Lower lobe of right lung (tissue), 2 donors: ENCODE measurements at regions not wholly inside any gene's neighbourhood (a gene's known extent, or its start where the extent isn't known, plus 50 kb on each side); places are given as distances from the start of the nearest gene placed in this dataset.

ENCODE experiments used
- ATAC-seq, 2 donors: fragments of 200-7000 bp; cut with Tn5 transposase; one replicate each; pipeline ENCODE4 v1.9.1; 2020 to 2022; ENCODE audit warnings: mild to moderate bottlenecking in 2 of 2, moderate library complexity in 2 of 2
- DNase-seq: peaks from one replicate; pipeline ENCODE4 v3.0.0-alpha.2; 2020
- H3K27ac ChIP-seq: fragments of 200-600 bp; one replicate; pipeline ENCODE4 v1.8.0; 2022
- H3K27me3 ChIP-seq: fragments of 200-600 bp; one replicate; pipeline ENCODE4 v1.8.0; 2022; ENCODE audit warnings: low read depth
- H3K36me3 ChIP-seq: fragments of 200-600 bp; one replicate; pipeline ENCODE4 v1.8.0; 2022; ENCODE audit warnings: mild to moderate bottlenecking
- H3K4me1 ChIP-seq: fragments of 200-600 bp; one replicate; pipeline ENCODE4 v1.8.0; 2022
- H3K4me3 ChIP-seq: fragments of 200-600 bp; one replicate; pipeline ENCODE4 v1.8.0; 2022; ENCODE audit warnings: mild to moderate bottlenecking
- H3K9me3 ChIP-seq: fragments of 200-600 bp; one replicate; pipeline ENCODE4 v1.8.0; 2022
- intact Hi-C: fragments of 100-400 bp; cut with DNase I; formaldehyde crosslinking; loops from one replicate; pipeline ENCODE4 v1.11.0; 2022
- TF ChIP-seq, protein P1 (sequence below): fragments of 200-600 bp; IDR thresholded peaks from one replicate; pipeline ENCODE4 v1.8.0; 2022; ENCODE audit warnings: antibody characterized with exemption, mild to moderate bottlenecking
- donor health status: DM: no; HTN: yes; CAD: no; lungs with severe emphysema.

DNA sequence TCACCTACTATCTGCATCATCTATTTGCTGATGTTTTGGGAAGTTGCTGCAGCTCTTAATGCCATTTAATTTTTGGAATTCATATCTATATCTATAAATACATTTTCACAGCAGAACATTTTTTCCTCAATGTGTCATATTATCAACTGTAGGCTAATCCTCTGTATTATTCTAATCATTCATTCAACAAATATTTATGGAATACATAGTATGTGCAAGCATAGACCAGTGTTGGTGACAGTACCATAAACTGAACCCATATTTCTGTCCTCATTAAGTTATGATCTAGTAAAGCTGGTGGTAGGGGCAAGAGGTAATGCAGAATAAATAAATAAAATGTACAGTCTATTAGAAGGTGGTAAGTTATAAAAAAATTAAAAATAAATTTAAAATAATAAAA lies 585.3 kb upstream of the BCHE start:
- Histone ChIP-seq H3K27ac (no peak overlapping the region), H3K4me3 (no peak overlapping the region), H3K36me3 (no peaks in the 10 kb centered on the region), H3K27me3 (no peaks in the 10 kb centered on the region), H3K4me1 (no peaks in the 10 kb centered on the region), H3K9me3 (no peaks in the 10 kb centered on the region)
- intact Hi-C loops: no loop called here
- ATAC-seq: no peak
- DNase-seq: no peak
- TF ChIP-seq, protein P1, sequence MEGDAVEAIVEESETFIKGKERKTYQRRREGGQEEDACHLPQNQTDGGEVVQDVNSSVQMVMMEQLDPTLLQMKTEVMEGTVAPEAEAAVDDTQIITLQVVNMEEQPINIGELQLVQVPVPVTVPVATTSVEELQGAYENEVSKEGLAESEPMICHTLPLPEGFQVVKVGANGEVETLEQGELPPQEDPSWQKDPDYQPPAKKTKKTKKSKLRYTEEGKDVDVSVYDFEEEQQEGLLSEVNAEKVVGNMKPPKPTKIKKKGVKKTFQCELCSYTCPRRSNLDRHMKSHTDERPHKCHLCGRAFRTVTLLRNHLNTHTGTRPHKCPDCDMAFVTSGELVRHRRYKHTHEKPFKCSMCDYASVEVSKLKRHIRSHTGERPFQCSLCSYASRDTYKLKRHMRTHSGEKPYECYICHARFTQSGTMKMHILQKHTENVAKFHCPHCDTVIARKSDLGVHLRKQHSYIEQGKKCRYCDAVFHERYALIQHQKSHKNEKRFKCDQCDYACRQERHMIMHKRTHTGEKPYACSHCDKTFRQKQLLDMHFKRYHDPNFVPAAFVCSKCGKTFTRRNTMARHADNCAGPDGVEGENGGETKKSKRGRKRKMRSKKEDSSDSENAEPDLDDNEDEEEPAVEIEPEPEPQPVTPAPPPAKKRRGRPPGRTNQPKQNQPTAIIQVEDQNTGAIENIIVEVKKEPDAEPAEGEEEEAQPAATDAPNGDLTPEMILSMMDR: no peak

DNA sequence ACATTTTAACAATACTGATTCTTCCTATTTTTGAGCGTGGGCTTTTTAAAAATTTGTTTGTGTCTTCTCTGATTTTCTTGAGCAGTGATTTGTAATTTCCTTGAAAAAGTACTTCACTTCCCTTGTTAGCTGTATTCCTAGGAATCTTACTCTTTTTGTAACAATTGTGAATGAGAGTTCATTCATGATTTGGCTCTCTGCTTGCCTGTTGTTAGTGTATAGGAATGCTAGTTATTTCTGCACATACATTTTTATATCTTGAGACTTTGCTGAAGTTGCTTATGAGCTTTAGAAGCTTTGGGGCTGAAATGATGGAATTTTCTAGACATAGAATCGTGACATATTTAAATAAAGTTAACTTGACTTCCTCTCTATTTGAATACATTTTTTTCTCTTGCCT lies 582.8 kb upstream of the BCHE start:
- no peaks in the 10 kb centered on the region for H3K36me3 ChIP-seq
- DNase-seq: no peak
- no peaks in the 10 kb centered on the region for H3K27me3 ChIP-seq
- H3K9me3 ChIP-seq: no peaks in the 10 kb centered on the region
- H3K4me3 ChIP-seq: no peak overlapping the region
- H3K27ac ChIP-seq: no peak overlapping the region
- H3K4me1 ChIP-seq: no peaks in the 10 kb centered on the region
- no peak for ATAC-seq
- TF ChIP-seq, protein P1: no peak
- intact Hi-C loops: no loop called here

DNA sequence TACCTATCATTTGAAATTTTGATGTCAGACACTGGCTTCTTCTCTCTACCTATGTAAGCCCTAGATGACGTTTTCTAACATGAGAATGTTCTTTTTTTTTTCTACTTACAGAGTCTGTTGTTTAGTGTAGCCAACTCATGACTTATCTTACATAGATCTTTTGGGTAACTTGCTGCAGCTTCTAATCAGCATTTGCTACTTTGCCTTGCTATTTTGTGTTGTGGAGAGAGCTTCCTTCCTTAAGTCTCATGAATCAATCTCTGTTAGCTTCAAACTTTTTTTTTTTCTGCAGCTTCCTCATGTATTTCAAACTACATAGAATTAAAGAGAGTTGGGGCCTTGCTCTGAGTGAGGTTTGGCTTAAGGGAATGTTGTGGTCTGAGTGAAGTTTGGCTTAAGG lies 568.7 kb upstream of the BCHE start:
- Histone ChIP-seq H3K36me3 (no peaks in the 10 kb centered on the region), H3K9me3 (no peaks in the 10 kb centered on the region), H3K27me3 (no peaks in the 10 kb centered on the region), H3K4me1 (no peaks in the 10 kb centered on the region), H3K27ac (no peak overlapping the region), H3K4me3 (no peak overlapping the region)
- TF ChIP-seq, protein P1: no peak
- ATAC-seq (no peak), DNase-seq (no peak)
- intact Hi-C loops: no loop called here

DNA sequence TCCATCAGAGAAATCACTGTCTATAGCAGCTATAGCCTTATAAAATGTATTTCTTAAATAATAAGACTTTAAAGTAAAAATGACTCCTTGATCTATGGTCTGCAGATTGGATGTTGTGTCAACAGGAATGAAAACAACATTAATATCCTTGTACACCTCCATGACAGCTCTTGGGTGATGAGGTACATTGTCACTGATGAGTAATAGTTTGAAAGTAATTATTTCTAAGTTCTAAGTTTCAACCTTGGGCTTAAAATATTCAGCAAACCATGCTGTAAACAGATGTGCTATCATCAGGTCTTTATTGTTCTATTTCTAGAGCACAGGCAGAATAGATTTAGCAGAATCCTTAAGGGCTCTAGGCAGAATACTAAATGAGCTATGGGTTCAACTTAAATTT lies 568.2 kb upstream of the BCHE start:
- H3K27me3 ChIP-seq: no peaks in the 10 kb centered on the region
- intact Hi-C loops: no loop called here
- no peak for DNase-seq
- TF ChIP-seq, protein P1: no peak
- no peak overlapping the region for H3K27ac ChIP-seq
- H3K4me3 ChIP-seq: no peak overlapping the region
- H3K9me3 ChIP-seq: no peaks in the 10 kb centered on the region
- no peak for ATAC-seq
- H3K36me3 ChIP-seq: no peaks in the 10 kb centered on the region
- no peaks in the 10 kb centered on the region for H3K4me1 ChIP-seq

DNA sequence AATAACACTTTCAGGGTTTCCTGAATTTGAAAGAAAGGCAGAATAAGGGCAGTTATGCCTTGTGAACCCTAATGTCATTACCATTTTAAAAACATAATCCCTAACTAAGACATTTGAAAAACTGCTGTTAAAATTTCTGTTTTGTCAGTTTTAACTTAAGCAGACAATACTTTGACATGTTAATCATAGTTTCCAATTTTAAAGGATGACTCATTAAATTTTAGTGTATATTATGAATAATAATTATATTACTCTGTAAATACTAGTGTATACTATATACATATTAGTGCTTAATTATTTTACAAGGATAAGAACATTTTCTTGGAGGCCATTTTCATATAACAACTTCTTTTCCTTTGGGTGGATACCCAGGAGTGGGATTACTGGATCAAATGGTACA lies 553.1 kb upstream of the BCHE start:
- TF ChIP-seq, protein P1: no peak
- DNase-seq (no peak), ATAC-seq (no peak)
- Histone ChIP-seq H3K4me1 (no peaks in the 10 kb centered on the region), H3K27me3 (no peaks in the 10 kb centered on the region), H3K4me3 (no peak overlapping the region), H3K36me3 (no peaks in the 10 kb centered on the region), H3K9me3 (no peaks in the 10 kb centered on the region), H3K27ac (no peak overlapping the region)
- intact Hi-C loops: no loop called here

DNA sequence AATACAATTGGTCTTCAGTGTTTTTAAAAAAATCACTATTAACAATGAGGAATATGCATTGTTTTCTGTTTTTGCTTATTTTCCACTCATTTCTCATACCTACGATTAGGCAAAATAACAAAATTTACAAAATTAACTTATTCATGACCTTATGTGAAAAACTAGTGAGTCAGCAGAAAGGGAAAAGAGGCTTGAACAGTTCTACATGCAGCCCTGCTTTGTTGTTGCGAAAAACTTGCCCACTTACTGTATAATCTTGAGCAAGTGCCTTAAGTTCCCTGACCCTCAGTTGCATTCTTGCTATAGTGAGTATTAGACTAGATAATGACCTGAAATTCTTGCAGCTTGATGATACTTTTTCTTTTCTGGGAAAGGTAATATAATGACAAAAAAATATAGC lies 551.1 kb upstream of the BCHE start:
- ATAC-seq (no peak), DNase-seq (no peak)
- TF ChIP-seq, protein P1: no peak
- Histone ChIP-seq H3K27me3 (no peaks in the 10 kb centered on the region), H3K4me1 (no peaks in the 10 kb centered on the region), H3K27ac (no peak overlapping the region), H3K36me3 (no peaks in the 10 kb centered on the region), H3K9me3 (no peaks in the 10 kb centered on the region), H3K4me3 (no peak overlapping the region)
- intact Hi-C loops: no loop called here
